MCF 10A (cell line): ENCODE measurements at regions not wholly inside any gene's neighbourhood (a gene's known extent, or its start where the extent isn't known, plus 50 kb on each side); places are given as distances from the start of the nearest gene placed in this dataset.
A peak's percentile ranks its signal among the peaks of the same experiment; 100 is the strongest.
"Not testable (repeated sequence)": the region's sequence is repeated elsewhere in the genome, so short reads cannot be mapped to it uniquely, and the experiment has no call there.

Experiments
- BruUV-seq: library from RNA; stranded (reverse); fragments of 400-500 nt; replicated peaks from 2 replicates; lab custom pipeline; 2021; lab: Mats Ljungman, UMichigan
- CTCF ChIA-PET: fragments of 300-600 bp; sonication (Branson Sonifier 250); formaldehyde crosslinking; extraction: SDS; loops from one replicate; lab custom pipeline; 2021; ENCODE audit warnings: antibody characterized with exemption, inconsistent platforms; lab: Yijun Ruan, JAX
- POLR2A ChIA-PET: fragments of 300-600, 350-650 bp; sonication (Branson Sonifier 250); formaldehyde crosslinking; extraction: SDS; loops from one replicate; lab custom pipeline; 2020; ENCODE audit warnings: antibody characterized with exemption, inconsistent platforms; lab: Yijun Ruan, JAX
- DNase-seq: peaks from one replicate; pipeline ENCODE4 v3.0.0-alpha.2; 2018; ENCODE audit not compliant: unreplicated experiment
- H3K27ac Mint-ChIP-seq: one replicate; pipeline ENCODE4 v1.8.0; 2022; ENCODE audit warnings: mild to moderate bottlenecking, low read depth, mixed read lengths; ENCODE audit not compliant: unreplicated experiment
- H3K27me3 Mint-ChIP-seq: one replicate; pipeline ENCODE4 v1.8.0; 2022; ENCODE audit warnings: mixed read lengths; ENCODE audit not compliant: insufficient read depth, unreplicated experiment
- H3K36me3 Mint-ChIP-seq: one replicate; pipeline ENCODE4 v1.8.0; 2022; ENCODE audit warnings: mild to moderate bottlenecking, moderate library complexity, mixed read lengths; ENCODE audit not compliant: insufficient read depth, unreplicated experiment
- H3K4me1 Mint-ChIP-seq: one replicate; pipeline ENCODE4 v1.8.0; 2022; ENCODE audit warnings: mixed read lengths; ENCODE audit not compliant: insufficient read depth, unreplicated experiment
- H3K4me3 Mint-ChIP-seq: one replicate; pipeline ENCODE4 v1.8.0; 2022; ENCODE audit warnings: mild to moderate bottlenecking, moderate library complexity, mixed read lengths; ENCODE audit not compliant: unreplicated experiment
- H3K9me3 Mint-ChIP-seq: one replicate; pipeline ENCODE4 v1.8.0; 2022; ENCODE audit warnings: mixed read lengths; ENCODE audit not compliant: unreplicated experiment
- intact Hi-C: fragments of 100-400 bp; cut with micrococcal nuclease; formaldehyde crosslinking; loops from 2 replicates; pipeline ENCODE4 v1.14.1; 2022
- TF ChIP-seq, protein P1 (sequence below): fragments of 200-600 bp; IDR thresholded peaks from one replicate; pipeline ENCODE4 v1.8.0; 2022; ENCODE audit warnings: antibody characterized with exemption, mild to moderate bottlenecking; ENCODE audit not compliant: unreplicated experiment

DNA sequence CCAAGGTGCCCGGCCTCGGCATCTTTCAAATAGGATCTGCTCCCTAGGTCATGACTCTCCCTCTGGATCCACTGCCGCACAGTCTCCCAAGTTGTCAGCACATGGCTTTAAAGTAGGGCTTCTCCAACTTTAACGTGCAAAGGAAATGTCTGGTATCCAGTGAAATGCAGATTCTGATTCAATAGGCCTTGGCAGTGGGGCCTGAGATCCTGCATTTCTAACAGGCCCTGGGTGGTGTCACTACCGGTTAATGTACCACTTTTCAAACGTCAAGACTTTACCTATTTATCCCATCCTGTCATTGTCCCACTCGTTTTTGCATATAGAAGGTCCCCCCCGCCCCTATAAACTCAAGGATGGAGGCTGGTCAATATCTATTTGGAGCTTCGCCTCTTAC is 137.6 kb upstream of the ZNF618 start:
- Mint-ChIP-seq H3K27ac (no peak overlapping the region), H3K4me3 (no peak overlapping the region), H3K36me3 (no peaks in the 10 kb centered on the region), H3K4me1 (peaks cover 6% of the 10 kb centered on the region), H3K27me3 (peaks cover 11% of the 10 kb centered on the region), H3K9me3 (no peaks in the 10 kb centered on the region)
- BruUV-seq = no TSS peak
- TF ChIP-seq, protein P1, sequence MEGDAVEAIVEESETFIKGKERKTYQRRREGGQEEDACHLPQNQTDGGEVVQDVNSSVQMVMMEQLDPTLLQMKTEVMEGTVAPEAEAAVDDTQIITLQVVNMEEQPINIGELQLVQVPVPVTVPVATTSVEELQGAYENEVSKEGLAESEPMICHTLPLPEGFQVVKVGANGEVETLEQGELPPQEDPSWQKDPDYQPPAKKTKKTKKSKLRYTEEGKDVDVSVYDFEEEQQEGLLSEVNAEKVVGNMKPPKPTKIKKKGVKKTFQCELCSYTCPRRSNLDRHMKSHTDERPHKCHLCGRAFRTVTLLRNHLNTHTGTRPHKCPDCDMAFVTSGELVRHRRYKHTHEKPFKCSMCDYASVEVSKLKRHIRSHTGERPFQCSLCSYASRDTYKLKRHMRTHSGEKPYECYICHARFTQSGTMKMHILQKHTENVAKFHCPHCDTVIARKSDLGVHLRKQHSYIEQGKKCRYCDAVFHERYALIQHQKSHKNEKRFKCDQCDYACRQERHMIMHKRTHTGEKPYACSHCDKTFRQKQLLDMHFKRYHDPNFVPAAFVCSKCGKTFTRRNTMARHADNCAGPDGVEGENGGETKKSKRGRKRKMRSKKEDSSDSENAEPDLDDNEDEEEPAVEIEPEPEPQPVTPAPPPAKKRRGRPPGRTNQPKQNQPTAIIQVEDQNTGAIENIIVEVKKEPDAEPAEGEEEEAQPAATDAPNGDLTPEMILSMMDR = no peak
- CTCF ChIA-PET = interaction anchor here (0.6 to 0.7 kb wide), 3 partner anchors 13 to 297 kb away, joined by 3 to 4 read pairs (median 3); no protein-coding TSS in a partner anchor
- intact Hi-C loops = loop anchor here (5.0 kb wide), 1 partner anchor 69 kb away; no protein-coding TSS in a partner anchor
- DNase-seq = no peak
- POLR2A ChIA-PET = no interaction called here

DNA sequence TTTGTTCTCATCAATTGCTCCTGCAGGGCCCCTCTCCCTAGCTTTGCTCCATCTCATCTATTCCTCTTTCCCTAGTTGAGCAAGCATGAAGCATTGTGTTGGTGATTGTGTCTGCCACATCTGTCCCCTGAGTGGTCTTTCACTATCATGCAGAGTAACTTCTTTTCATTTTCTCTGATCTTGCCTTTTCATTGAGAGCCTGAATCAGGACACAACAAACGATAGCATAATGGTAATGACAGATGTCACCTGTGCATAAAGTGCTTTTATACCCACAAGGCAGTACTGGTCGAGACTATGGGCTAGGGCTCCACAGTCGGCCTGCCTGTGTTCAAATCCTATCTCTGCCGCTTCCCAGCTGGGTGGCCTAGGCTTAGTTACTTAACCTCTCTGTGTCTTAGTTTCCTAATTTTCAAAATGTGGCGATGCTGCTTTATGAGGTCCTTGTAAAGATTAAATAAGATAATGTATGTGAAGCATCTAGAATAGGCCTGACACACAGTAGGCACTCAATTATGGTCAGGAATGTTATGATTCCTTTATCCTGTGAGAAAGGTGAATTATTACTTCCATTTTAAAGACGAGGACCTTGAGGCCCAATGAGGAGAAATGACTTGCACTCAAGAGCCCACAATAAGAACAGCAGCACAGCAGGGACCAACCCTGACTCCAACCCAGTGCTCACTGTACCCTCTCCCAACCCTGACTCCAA is 137.1 kb upstream of the ZNF618 start:
- CTCF ChIA-PET = interaction anchor here (0.6 to 0.7 kb wide), 3 partner anchors 14 to 297 kb away, joined by 3 to 4 read pairs (median 3); no protein-coding TSS in a partner anchor
- POLR2A ChIA-PET = no interaction called here

DNA sequence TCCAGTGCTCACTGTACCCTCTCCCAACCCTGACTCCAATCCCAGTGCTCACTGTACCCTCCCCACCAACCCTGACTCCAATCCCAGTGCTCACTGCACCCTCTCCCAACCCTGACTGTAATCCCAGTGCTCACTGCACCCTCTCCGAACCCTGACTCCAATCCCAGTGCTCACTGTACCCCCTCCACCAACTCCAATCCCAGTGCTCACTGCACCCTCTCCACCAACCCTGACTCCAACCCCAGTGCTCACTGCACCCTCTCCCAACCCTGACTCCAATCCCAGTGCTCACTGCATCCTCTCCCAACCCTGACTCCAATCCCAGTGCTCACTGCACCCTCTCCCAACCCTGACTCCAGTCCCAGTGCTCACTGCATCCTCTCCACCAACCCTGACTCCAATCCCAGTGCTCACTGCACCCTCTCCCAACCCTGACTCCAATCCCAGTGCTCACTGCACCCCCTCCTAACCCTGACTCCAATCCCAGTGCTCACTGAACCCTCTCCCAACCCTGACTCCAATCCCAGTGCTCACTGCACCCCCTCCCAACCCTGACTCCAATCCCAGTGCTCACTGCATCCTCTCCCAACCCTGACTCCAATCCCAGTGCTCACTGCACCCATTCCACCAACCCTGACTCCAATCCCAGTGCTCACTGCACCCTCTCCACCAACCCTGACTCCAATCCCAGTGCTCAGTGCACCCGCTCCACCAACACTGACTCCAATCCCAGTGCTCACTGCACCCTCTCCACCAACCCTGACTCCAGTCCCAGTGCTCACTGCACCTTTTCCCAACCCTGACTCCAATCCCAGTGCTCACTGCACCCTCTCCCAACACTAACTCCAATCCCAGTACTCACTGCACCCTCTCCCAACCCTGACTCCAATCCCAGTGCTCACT is 136.3 kb upstream of the ZNF618 start:
- intact Hi-C loops = loop anchor here (5.0 kb wide), 1 partner anchor 67 kb away; no protein-coding TSS in a partner anchor
- DNase-seq, BruUV-seq, CTCF ChIA-PET, H3K4me3 Mint-ChIP-seq, H3K4me1 Mint-ChIP-seq, POLR2A ChIA-PET, H3K27ac Mint-ChIP-seq, H3K9me3 Mint-ChIP-seq, H3K36me3 Mint-ChIP-seq: not testable (repeated sequence)
- peaks cover 19% of the 10 kb centered on the region for H3K27me3 Mint-ChIP-seq

More for the DNA sequence above, 137.1 kb upstream of the ZNF618 start:
- intact Hi-C loops = loop anchor here (5.0 kb wide), 1 partner anchor 68 kb away; no protein-coding TSS in a partner anchor
- TF ChIP-seq, protein P1 = no peak
- Mint-ChIP-seq H3K4me3 (no peak overlapping the region), H3K9me3 (no peaks in the 10 kb centered on the region), H3K27ac (no peak overlapping the region), H3K4me1 (peaks cover 6% of the 10 kb centered on the region), H3K36me3 (no peaks in the 10 kb centered on the region), H3K27me3 (peaks cover 12% of the 10 kb centered on the region)
- DNase-seq = no peak
- no TSS peak for BruUV-seq

DNA sequence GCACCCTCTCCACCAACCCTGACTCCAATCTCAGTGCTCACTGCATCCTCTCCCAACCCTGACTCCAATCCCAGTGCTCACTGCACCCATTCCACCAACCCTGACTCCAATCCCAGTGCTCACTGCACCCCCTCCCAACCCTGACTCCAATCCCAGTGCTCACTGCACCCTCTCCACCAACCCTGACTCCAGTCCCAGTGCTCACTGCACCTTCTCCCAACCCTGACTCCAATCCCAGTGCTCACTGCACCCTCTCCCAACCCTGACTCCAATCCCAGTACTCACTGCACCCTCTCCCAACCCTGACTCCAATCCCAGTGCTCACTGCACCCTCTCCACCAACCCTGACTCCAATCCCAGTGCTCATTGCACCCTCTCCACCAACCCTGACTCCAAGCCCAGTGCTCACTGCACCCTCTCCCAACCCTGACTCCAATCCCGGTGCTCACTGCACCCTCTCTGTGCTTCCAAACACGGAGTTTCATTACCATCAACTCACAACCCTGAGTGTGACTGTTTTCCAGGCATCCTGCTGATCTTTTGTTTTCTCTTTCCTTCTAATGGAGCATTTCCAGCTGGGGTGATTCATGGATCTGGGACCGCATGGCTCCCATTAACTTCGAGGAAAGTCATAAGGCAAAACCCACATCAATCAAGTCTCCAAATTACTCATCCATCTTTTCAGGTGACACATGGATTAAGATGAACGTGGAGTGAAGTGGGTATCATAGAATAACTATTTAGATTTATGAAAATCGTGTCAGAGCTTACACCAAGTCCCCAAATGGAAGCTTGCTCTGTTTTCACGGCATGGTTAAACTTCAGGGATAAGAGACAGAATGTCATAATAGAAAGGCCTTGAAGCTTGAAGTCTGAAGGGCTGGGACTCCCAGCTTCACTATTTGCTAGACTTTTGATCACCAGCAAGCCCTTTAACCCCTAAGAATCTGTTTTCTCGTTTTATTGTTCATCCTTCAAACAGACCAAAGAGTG is 135.3 kb upstream of the ZNF618 start:
- BruUV-seq, H3K36me3 Mint-ChIP-seq, H3K4me1 Mint-ChIP-seq, H3K27ac Mint-ChIP-seq, H3K4me3 Mint-ChIP-seq, intact Hi-C loops, H3K9me3 Mint-ChIP-seq: not testable (repeated sequence)
- peaks cover 27% of the 10 kb centered on the region for H3K27me3 Mint-ChIP-seq
- ChIA-PET CTCF (interaction anchor here (0.8 to 1.2 kb wide), 2 partner anchors 254 to 342 kb away, joined by 3 to 5 read pairs; no protein-coding TSS in a partner anchor), POLR2A (interaction anchor here (0.6 to 1.4 kb wide), 3 partner anchors 9 to 53 kb away, joined by 3 to 5 read pairs (median 4); no protein-coding TSS in a partner anchor)
- peak; percentile 75 for DNase-seq
